Parathyroid adenoma (tissue), 2 donors: ENCODE measurements at regions not wholly inside any gene's neighbourhood (a gene's known extent, or its start where the extent isn't known, plus 50 kb on each side); places are given as distances from the start of the nearest gene placed in this dataset.

ENCODE experiments used
- H2AFZ ChIP-seq: fragments of 300-600 bp; sonication (generic); one replicate; pipeline ENCODE4 v1.7.0; 2017; ENCODE audit warnings: antibody characterized with exemption, mild to moderate bottlenecking
- H3K27ac ChIP-seq: fragments of 300-600 bp; sonication (generic); one replicate; pipeline ENCODE4 v1.7.0; 2017
- H3K27me3 ChIP-seq: fragments of 300-600 bp; sonication (generic); one replicate; pipeline ENCODE4 v1.7.0; 2017; ENCODE audit warnings: low read length; ENCODE audit not compliant: control insufficient read depth, insufficient read depth
- H3K36me3 ChIP-seq: fragments of 300-600 bp; sonication (generic); one replicate; pipeline ENCODE4 v1.7.0; 2017; ENCODE audit warnings: low read length; ENCODE audit not compliant: control insufficient read depth, insufficient read depth
- H3K4me1 ChIP-seq: fragments of 300-600 bp; sonication (generic); one replicate; pipeline ENCODE4 v1.7.0; 2017; ENCODE audit warnings: control low read depth
- H3K4me2 ChIP-seq: fragments of 300-600 bp; sonication (generic); one replicate; pipeline ENCODE4 v1.7.0; 2017; ENCODE audit warnings: low read length
- H3K4me3 ChIP-seq: fragments of 300-600 bp; sonication (generic); one replicate; pipeline ENCODE4 v1.7.0; 2017; ENCODE audit warnings: low read depth, low read length
- H3K79me2 ChIP-seq: fragments of 300-600 bp; sonication (generic); one replicate; pipeline ENCODE4 v1.7.0; 2017; ENCODE audit warnings: control low read depth
- H3K9ac ChIP-seq: fragments of 300-600 bp; sonication (generic); one replicate; pipeline ENCODE4 v1.7.0; 2017; ENCODE audit warnings: mild to moderate bottlenecking
- H3K9me3 ChIP-seq: fragments of 300-600 bp; sonication (generic); one replicate; pipeline ENCODE4 v1.7.0; 2017; ENCODE audit warnings: low read length; ENCODE audit not compliant: control insufficient read depth
- TF ChIP-seq, protein P1 (sequence below): fragments of 300-600 bp; sonication (generic); IDR thresholded peaks from one replicate; pipeline ENCODE4 v1.7.0; 2017; ENCODE audit warnings: antibody characterized with exemption, mild to moderate bottlenecking
- donor health status: primary hyperparathyroidism.

DNA sequence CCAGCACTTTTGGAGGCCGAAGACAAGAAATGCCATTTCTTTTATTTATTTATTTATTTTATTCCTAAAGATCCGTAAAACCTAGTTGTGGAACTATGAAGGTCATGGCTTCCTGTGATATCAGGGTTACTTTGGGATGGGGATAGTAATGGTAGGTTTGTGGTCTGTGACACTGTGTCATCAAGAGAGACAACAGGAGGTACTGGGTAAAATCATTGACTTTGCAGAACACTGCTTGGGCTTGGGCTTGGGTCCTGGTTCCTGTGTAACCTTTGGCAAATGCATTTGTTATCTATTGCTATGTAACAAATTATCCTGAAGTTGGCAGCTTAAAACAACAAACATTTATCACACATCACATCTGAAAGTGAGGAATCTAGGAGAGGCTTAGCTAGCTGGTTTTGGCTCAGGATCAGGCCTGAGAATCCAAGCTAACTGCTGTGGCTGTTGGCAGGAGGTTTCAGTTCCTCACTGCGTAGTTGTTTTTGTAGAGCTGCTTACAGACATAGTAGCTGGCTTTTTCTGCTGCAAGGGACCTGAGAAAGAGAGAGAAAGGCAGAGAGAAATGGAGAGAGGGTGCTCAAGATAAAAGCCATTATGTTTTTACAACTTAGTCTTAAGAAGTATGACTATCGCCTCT, 576.4 kb upstream of the SLIT2 start:
- Histone ChIP-seq H3K9me3 (no peaks in the 10 kb centered on the region), H3K4me3 (no peak overlapping the region), H3K79me2 (no peaks in the 10 kb centered on the region), H3K4me2 (no peak overlapping the region), H3K27ac (no peak overlapping the region), H3K27me3 (no peaks in the 10 kb centered on the region), H3K9ac (no peak overlapping the region), H2AFZ (no peak overlapping the region), H3K4me1 (no peaks in the 10 kb centered on the region), H3K36me3 (no peaks in the 10 kb centered on the region)
- TF ChIP-seq, protein P1, sequence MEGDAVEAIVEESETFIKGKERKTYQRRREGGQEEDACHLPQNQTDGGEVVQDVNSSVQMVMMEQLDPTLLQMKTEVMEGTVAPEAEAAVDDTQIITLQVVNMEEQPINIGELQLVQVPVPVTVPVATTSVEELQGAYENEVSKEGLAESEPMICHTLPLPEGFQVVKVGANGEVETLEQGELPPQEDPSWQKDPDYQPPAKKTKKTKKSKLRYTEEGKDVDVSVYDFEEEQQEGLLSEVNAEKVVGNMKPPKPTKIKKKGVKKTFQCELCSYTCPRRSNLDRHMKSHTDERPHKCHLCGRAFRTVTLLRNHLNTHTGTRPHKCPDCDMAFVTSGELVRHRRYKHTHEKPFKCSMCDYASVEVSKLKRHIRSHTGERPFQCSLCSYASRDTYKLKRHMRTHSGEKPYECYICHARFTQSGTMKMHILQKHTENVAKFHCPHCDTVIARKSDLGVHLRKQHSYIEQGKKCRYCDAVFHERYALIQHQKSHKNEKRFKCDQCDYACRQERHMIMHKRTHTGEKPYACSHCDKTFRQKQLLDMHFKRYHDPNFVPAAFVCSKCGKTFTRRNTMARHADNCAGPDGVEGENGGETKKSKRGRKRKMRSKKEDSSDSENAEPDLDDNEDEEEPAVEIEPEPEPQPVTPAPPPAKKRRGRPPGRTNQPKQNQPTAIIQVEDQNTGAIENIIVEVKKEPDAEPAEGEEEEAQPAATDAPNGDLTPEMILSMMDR: no peak

DNA sequence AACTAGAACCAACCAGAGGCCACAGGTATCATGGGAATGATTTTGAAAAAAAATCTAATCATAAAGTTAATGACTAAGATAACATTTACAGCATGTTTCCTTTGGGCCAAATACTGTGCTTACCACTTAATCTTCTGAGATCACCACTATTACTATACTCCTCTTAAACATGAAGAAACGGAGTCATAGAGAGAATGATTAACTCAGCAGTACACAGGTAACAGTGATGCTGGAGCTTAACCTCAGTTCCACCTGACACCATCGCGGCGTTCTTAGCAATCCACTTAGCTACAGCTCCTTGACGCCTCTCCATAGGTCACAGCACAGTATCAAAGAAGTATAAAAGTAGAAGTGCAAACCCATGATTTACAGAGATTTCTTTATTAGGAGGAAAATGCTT, 592.6 kb upstream of the SLIT2 start:
- TF ChIP-seq, protein P1: no peak
- no peaks in the 10 kb centered on the region for H3K4me1 ChIP-seq
- H3K4me3 ChIP-seq: no peak overlapping the region
- H3K27ac ChIP-seq: no peak overlapping the region
- no peaks in the 10 kb centered on the region for H3K9me3 ChIP-seq
- H2AFZ ChIP-seq: no peak overlapping the region
- H3K9ac ChIP-seq: no peak overlapping the region
- H3K79me2 ChIP-seq: no peaks in the 10 kb centered on the region
- H3K27me3 ChIP-seq: no peaks in the 10 kb centered on the region
- no peak overlapping the region for H3K4me2 ChIP-seq
- no peaks in the 10 kb centered on the region for H3K36me3 ChIP-seq

DNA sequence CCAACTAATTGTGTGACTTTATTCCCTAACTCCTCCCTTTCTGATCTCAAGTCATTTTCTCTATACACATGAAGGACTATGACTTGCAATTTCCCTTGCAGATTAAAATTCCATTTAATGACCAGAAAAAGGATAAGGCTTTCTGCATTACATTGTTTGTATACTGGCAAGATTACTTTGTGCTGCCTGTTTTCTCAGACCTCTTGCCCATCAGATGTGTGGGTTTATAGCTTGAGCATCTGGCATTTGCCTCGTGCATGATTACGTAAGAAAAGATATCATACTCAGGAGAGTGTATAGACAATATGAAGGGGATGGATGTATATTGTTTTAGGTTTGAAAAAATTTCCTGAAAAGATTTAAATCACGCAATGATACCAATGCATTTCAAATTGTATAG, 593.8 kb upstream of the SLIT2 start:
- Histone ChIP-seq H3K4me3 (no peak overlapping the region), H3K27ac (no peak overlapping the region), H3K4me2 (no peak overlapping the region), H3K79me2 (no peaks in the 10 kb centered on the region), H3K27me3 (no peaks in the 10 kb centered on the region), H3K4me1 (no peaks in the 10 kb centered on the region), H3K9me3 (no peaks in the 10 kb centered on the region), H2AFZ (no peak overlapping the region), H3K9ac (no peak overlapping the region), H3K36me3 (no peaks in the 10 kb centered on the region)
- TF ChIP-seq, protein P1: no peak

DNA sequence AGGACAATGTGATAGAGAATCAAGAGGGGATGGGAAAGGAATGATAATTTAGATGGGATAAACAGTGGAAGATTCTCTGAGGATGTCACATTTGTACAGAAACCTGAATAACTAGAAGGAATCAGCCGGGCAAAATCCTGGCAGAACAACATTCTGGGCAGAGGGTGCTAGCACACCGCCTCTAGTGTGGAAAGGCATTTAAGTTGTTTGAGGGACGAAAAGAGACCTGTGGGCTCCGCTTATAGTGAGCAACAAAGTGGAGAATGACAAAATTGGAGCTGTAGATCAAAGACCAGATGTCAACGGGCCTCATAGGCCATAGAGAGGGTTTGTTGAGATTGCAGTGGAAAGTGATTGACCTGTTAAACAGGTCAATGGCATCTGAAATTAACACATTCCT, 596.0 kb upstream of the SLIT2 start:
- no peak overlapping the region for H3K27ac ChIP-seq
- H3K79me2 ChIP-seq: no peaks in the 10 kb centered on the region
- H3K9ac ChIP-seq: no peak overlapping the region
- H3K4me3 ChIP-seq: no peak overlapping the region
- H3K9me3 ChIP-seq: no peaks in the 10 kb centered on the region
- no peak overlapping the region for H2AFZ ChIP-seq
- no peaks in the 10 kb centered on the region for H3K36me3 ChIP-seq
- TF ChIP-seq, protein P1: no peak
- no peak overlapping the region for H3K4me2 ChIP-seq
- no peaks in the 10 kb centered on the region for H3K4me1 ChIP-seq
- no peaks in the 10 kb centered on the region for H3K27me3 ChIP-seq
